ENCODE measurements at regions not wholly inside any gene's neighbourhood (a gene's known extent, or its start where the extent isn't known, plus 50 kb on each side); places are given as distances from the start of the nearest gene placed in this dataset.
"Not testable (repeated sequence)": the region's sequence is repeated elsewhere in the genome, so short reads cannot be mapped to it uniquely, and the experiment has no call there.

DNA sequence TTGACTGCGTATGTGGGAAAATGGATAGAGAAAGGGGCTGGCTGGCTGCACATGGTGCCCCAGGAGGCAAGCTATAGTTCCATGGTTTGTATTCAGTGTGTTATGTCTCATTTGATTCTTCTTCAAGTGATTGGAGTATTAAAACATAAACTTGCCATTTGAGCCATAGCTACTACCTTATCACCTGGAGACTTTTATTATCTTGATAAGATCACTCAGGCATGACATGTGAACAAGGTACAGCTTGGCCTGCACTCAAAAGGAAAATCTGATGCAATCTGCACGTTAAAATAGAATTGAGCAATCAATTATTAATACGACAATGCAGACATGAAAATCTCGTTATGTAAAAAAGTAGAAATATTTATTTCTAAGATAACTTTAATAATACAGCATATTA, 116.9 kb downstream of the RND3 start:
- no peak for DNase-seq

DNA sequence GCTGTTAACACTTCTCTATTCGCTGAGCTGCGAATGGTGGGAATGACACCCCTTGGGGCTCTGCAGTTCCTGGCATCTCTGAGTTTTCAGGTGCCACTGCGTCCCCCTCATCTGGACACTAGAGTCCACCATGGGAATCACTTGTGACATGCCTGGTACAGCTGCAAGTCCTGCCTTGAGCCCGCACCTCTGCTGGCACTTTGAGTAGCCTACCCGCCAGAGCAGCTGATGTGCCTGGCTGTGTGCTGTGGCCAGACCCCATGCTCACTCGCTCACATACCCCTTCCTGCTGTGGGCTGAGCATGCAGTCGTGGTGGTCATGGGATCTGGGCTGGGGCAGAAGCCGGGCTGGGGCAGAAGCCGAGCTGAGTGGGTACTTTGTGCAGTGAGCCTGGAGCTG, 117.6 kb downstream of the RND3 start:
- DNase-seq = no peak

- DNase-seq = no peak
These were observed 129.0 kb downstream of the RND3 start for GRCh38 chr2:150358468-150358807.

DNA sequence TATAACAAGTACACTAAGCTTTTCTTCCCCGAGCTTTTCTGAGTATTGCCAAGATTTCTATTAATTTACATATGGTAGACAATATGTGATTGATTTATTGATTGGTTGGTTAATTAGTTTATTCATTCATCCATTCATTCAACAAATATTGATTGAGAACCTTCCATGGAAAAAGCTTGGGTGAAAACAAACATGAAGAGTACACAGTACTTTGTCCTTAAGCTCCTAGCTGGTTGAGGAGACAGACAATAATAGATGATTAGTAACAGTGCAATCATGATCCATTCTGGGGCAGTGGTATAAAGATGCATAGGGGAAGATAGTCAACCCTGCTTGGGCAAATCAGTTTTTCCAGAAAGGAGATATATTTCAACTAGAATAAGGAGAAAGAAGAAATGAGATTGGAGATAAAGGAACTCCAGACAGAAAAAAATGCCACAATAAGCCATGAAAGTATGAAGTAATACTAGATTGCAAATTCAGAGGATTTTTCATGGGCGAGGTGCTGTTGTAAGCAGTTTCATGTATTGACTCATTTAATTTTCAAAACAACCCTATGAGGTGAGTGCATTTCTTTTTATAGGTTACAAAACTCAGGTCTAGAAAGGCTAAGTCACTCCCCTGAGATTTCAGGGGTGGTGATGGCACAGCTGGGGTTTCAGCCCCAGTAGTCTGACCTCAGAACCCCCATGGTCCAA, 129.5 kb downstream of the RND3 start:
- no peak for DNase-seq

DNA sequence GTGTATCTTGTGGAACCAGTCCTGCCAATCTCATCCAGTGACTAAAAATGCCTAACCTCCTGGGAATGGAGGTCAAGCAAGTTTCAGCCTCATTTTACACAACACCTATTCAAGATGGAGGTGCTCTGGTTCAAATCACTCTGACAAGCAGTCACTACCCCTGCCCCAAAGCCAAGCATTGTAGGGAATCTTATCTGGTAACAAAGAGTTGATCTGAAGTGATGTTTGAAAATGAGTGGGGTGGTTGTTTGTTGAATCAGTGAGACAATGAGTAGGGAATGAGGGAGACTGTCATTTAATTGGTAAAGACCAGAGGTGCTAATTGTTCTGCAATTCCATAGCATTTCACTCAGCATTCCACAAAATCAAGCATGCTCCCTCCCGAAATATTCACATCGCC, 132.0 kb downstream of the RND3 start:
- DNase-seq = no peak

DNA sequence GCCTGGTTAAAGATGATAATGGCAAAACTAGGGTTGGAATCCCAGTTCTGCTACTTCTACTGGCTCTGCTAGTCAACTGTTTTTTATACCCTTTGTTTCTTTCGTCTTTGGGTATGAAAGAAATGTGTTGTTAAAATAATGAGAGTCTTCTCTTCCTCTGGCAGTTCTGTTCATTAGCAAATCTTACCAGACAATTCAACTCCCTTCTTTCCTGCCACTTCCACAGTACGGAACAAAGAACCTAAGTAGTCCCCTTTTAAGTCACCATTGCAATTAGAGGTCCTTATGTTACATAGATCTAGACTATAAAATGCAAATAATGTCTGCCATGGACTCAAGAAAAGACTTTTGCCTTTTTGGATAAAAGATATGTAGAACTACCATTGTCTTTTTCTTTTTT, 134.1 kb downstream of the RND3 start:
- DNase-seq = no peak

DNA sequence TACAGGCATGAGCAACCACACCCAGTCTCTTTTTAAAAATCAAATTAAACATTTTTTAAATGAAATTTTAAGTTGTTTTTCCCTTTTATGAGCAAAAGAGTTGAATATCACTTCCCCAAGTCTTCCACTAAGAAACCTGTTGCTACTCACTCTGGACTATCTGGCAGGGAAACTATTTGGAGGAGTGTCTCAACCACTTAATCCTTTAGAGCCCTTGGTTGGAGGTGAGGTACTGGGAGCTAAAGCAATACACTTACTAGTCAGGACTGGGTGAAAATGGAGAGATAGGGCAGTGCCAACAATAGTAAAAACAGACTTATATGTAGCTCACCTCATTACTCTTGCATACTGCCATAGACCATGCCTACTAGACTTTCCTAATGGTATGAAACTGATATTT, 135.5 kb downstream of the RND3 start:
- no peak for DNase-seq

- no peak for DNase-seq
These were observed 137.0 kb downstream of the RND3 start for GRCh38 chr2:150350500-150350899.

DNA sequence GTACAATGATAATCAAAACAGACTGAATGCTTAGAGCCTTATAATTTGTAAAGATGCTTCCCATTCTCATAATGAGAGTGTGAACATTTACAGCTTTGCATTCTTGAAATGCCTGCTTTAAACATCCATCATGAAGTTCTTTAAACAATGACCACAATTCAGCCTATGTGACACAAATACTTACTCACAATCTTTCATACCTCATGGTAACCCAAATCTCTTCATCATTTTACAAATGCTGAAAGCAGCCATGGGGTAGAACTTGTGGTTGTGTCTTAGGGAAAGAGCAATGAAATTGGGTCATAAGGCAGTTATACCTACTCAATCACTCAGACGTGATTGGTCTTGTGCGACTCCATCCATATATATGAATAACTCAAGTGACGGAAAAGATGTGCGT, 140.7 kb downstream of the RND3 start:
- no peak for DNase-seq

GRCh38 chr2:150341982-150342680, 145.3 kb downstream of the RND3 start:
- no peak for DNase-seq

DNA sequence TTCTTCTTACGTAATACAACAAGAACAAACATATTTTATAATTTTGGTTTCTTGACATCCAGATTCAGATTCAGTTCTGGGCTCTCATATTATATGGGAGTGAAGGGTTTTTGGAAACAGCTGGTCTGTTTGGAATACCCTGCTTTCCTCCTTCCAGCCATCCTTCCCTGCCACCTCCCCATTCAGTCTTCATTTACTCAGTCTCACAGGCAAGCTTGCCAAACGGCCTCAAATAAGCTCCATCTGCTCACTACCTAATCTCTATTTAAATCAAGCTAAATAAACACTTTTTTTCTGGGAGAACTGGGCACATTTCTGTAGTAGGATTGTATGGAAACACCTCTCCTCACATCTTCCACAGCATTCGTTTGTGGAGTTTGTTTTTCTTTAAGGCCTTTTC, 147.5 kb downstream of the RND3 start:
- DNase-seq = no peak

GRCh38 chr2:150339282-150339681, 148.2 kb downstream of the RND3 start:
- no peak for DNase-seq

DNA sequence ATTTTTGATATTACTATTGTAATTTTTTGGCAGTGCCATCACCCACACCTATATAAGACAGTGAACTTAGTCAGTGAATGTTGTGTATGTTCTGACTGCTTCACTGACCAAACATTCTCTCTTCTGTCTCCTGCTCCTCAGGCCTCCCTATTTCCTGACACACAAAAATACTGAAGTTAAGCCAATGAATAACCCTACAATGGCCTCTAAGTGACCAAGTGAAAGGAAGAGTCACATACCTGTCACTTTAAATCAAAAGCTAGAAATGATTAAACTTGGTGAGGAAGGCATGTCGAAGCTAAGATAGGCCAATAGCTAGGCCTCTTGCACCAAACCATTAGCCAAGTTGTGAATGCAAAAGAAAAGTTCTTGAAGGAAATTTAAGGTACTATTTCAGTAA, 151.9 kb downstream of the RND3 start:
- DNase-seq = no peak

- DNase-seq = no peak
These were observed 155.1 kb downstream of the RND3 start for GRCh38 chr2:150332383-150332782.

DNA sequence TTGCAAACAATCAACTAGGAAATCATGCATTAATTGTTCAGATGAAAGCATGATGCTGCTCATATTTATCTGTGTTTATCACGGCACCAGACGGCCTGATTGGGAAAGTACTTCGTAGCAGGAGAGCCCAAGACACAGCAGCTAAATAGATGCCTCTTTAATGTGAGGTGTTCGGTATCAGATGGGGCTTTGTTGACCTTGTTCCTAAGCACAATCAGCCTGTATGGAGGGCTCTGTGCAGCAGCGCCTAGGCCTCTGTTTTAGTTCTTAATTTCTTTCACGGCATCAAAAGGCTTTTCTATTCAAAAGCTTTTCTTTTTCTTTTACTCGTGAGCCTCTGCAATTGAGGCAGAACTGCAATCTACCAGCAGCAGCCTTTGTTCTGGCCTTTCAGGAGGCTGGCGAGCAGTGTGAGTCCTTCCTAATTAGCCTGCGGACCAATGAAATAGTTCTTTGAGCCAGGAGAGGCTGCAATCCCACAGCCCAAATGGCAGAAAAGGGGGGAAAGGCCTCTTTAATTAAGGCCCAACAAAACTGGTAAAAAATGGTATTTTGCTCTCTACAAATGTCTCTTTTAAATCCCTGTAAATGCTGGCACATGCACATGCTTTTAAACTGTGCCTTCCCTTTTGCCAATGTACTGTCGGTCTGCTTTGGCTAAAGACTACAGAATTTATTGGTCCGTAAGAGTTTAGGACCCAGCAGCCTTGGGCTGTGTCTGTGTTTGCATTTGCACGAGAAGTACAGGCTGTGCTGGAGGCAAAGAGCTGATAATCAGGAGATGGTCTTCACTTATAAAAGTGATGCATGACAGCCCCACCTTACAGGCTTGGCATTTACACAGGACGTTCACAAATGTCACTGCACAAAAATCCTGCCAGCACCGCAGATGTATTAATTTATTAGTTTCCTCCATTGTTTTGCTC, 159.6 kb downstream of the RND3 start:
- DNase-seq = no peak

- no peak for DNase-seq
These were observed 161.7 kb downstream of the RND3 start for GRCh38 chr2:150325656-150326314.

GRCh38 chr2:150323071-150323470, 164.4 kb downstream of the RND3 start:
- DNase-seq = not testable (repeated sequence)

DNA sequence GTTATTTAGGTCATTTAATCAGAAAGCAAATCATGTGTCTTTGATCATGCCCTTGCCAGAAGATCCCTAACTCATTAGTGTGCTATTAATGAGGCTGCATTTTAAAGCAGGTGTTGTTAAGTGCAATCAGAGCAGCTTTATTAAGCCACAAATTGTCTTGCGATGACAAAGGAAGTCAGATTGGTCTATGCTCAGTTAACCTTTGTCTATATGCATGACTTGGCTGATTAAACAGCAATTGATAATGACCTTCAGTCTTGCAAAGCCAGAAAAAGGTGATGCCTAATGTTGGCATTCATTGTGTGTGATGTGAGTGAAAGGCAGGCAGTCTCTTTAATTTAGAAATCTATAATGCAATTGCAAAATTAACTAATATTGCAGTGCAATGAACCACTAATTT, 166.9 kb downstream of the RND3 start:
- no peak for DNase-seq

GRCh38 chr2:150319658-150320555, 167.6 kb downstream of the RND3 start:
- no peak for DNase-seq

- DNase-seq = no peak
These were observed 168.4 kb downstream of the RND3 start for GRCh38 chr2:150319085-150319484.

DNA sequence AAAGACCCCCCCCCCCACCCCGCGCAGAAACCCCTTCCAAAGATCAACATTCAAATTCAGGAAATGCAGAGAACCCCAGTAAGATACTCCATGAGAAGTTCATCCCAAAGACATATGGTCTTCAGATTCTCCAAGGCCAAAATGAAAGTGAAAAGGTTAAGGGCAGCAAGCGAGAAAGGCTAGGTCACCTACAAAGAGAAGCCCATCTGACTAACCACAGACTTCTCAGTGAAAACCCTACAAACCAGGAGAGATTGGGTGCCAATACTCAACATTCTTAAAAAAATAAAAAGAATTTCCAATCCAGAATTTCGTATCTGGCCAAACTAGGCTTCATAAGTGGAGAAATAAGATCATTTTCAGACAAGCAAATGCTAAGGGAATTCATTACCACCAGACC, 175.2 kb downstream of the RND3 start:
- DNase-seq = no peak
